22Rv1 (cell line): ENCODE measurements at regions not wholly inside any gene's neighbourhood (a gene's known extent, or its start where the extent isn't known, plus 50 kb on each side); places are given as distances from the start of the nearest gene placed in this dataset.

Experiments used
- CTCF ChIP-seq: fragments of 450-650 bp; IDR thresholded peaks from 2 replicates; pipeline ENCODE4 v1.5.1; 2017; ENCODE audit warnings: mild to moderate bottlenecking
- ZFX ChIP-seq: fragments of 450-650 bp; IDR thresholded peaks from 2 replicates; pipeline ENCODE4 v1.6.1; 2017; ENCODE audit warnings: antibody characterized with exemption, borderline replicate concordance

- TF ChIP-seq CTCF = no peak
- no peak for TF ChIP-seq ZFX
Measured at GRCh38 chr17:70796757-70797156, 627.4 kb downstream of the KCNJ2 start.
